ENCODE measurements at regions not wholly inside any gene's neighbourhood (a gene's known extent, or its start where the extent isn't known, plus 50 kb on each side); places are given as distances from the start of the nearest gene placed in this dataset.

DNA sequence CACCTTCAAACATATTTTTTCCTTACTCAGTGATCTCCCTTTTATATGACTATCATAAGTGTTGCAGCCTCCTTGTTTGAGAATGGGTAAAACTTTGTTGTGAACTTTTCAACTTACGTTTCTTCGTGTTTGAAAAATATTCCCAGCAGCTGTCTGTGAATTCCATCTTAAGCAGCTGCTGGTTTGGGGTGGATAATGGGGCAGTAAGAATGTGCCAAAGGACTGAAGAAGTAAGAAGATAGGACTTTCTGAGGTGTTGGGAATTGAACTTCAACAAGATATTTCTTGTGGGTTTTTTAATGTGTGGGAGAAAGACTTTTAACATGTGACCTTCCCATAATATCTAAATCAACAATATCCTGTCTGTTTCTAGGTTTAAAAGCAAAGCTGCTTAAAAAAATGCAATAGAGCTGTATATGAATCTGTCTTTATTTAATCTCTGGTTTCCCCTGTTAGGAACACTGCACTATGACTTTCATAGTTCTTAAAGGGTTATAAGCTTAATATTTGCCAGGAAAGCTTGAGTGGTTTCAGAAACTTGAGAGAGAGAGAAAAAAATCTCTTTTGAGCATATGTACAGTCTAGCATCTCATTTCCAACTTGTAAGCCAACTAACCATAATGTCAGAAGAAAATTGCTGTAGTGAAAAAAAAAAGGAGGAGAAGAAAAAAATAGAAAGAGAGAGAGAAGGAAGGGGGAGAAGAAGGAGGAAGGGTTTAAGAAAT, 1659.2 kb upstream of the FLRT2 start:
- no peak for DNase-seq
- CTCF ChIA-PET, result no interaction called here
- Mint-ChIP-seq H3K36me3 (ENCODE audit: insufficient read depth, unreplicated experiment) (no peaks in the 10 kb centered on the region), H3K27me3 (ENCODE audit: insufficient read depth, unreplicated experiment) (no peaks in the 10 kb centered on the region), H3K4me3 (ENCODE audit: unreplicated experiment) (no peak overlapping the region), H3K27ac (ENCODE audit: unreplicated experiment) (no peak overlapping the region), H3K4me1 (ENCODE audit: low read depth, unreplicated experiment) (no peaks in the 10 kb centered on the region), H3K9me3 (ENCODE audit: unreplicated experiment) (no peaks in the 10 kb centered on the region)
- POLR2A ChIA-PET, result no interaction called here
- Histone ChIP-seq H3K4me1 (no peaks in the 10 kb centered on the region), H3K36me3 (ENCODE audit: control insufficient read depth, insufficient read depth, low read length) (no peaks in the 10 kb centered on the region), H3K9me3 (no peaks in the 10 kb centered on the region), H3K27me3 (replicated peaks; ENCODE audit: control insufficient read depth, insufficient read depth, low read length) (no peaks in the 10 kb centered on the region), H3K4me3 (ENCODE audit: low read depth, low read length) (no peak overlapping the region)
- BruUV-seq (replicated peaks), result no TSS peak
- intact Hi-C loops (cut with micrococcal nuclease; ENCODE audit: unreplicated experiment), result no loop called here
- TF ChIP-seq, protein P1, sequence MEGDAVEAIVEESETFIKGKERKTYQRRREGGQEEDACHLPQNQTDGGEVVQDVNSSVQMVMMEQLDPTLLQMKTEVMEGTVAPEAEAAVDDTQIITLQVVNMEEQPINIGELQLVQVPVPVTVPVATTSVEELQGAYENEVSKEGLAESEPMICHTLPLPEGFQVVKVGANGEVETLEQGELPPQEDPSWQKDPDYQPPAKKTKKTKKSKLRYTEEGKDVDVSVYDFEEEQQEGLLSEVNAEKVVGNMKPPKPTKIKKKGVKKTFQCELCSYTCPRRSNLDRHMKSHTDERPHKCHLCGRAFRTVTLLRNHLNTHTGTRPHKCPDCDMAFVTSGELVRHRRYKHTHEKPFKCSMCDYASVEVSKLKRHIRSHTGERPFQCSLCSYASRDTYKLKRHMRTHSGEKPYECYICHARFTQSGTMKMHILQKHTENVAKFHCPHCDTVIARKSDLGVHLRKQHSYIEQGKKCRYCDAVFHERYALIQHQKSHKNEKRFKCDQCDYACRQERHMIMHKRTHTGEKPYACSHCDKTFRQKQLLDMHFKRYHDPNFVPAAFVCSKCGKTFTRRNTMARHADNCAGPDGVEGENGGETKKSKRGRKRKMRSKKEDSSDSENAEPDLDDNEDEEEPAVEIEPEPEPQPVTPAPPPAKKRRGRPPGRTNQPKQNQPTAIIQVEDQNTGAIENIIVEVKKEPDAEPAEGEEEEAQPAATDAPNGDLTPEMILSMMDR (IDR thresholded peaks at IDR 0.05; ENCODE audit: insufficient read depth in 1 of 2, low read depth in 1 of 2, low read length in 1 of 2, severe bottlenecking in 1 of 2, unreplicated experiment in 1 of 2), result no peak

DNA sequence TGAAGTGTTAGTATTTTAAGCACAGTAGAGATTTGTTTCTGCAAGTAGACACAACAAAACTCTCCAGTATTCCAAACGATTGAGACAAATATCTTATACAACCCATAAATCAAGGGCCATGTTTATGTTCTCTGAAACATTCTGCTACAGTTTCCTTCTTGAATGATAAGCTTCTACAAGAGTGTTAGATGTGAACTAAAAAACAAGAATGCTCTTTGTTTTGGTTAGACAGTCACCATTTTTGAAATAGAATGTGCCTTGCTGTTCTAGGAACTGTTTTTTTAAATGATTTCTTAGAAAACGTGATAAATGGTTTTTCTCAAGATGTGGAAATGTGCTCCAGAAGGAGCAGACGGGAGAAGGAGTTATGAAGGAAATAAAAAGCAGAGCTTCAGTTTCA, 1656.3 kb upstream of the FLRT2 start:
- H3K36me3 Mint-ChIP-seq (ENCODE audit: insufficient read depth, unreplicated experiment), result no peaks in the 10 kb centered on the region
- no peak for DNase-seq
- H3K27me3 Mint-ChIP-seq (ENCODE audit: insufficient read depth, unreplicated experiment), result no peaks in the 10 kb centered on the region
- no peak overlapping the region for H3K27ac Mint-ChIP-seq (ENCODE audit: unreplicated experiment)
- Histone ChIP-seq H3K4me3 (ENCODE audit: low read depth, low read length) (no peak overlapping the region), H3K27me3 (replicated peaks; ENCODE audit: control insufficient read depth, insufficient read depth, low read length) (no peaks in the 10 kb centered on the region), H3K4me1 (no peaks in the 10 kb centered on the region), H3K36me3 (ENCODE audit: control insufficient read depth, insufficient read depth, low read length) (no peaks in the 10 kb centered on the region), H3K9me3 (no peaks in the 10 kb centered on the region)
- no TSS peak for BruUV-seq (replicated peaks)
- intact Hi-C loops (cut with micrococcal nuclease; ENCODE audit: unreplicated experiment), result no loop called here
- CTCF ChIA-PET, result no interaction called here
- TF ChIP-seq, protein P1 (IDR thresholded peaks at IDR 0.05; ENCODE audit: insufficient read depth in 1 of 2, low read depth in 1 of 2, low read length in 1 of 2, severe bottlenecking in 1 of 2, unreplicated experiment in 1 of 2), result no peak
- no peak overlapping the region for H3K4me3 Mint-ChIP-seq (ENCODE audit: unreplicated experiment)
- H3K9me3 Mint-ChIP-seq (ENCODE audit: unreplicated experiment), result no peaks in the 10 kb centered on the region
- POLR2A ChIA-PET, result no interaction called here
- no peaks in the 10 kb centered on the region for H3K4me1 Mint-ChIP-seq (ENCODE audit: low read depth, unreplicated experiment)

DNA sequence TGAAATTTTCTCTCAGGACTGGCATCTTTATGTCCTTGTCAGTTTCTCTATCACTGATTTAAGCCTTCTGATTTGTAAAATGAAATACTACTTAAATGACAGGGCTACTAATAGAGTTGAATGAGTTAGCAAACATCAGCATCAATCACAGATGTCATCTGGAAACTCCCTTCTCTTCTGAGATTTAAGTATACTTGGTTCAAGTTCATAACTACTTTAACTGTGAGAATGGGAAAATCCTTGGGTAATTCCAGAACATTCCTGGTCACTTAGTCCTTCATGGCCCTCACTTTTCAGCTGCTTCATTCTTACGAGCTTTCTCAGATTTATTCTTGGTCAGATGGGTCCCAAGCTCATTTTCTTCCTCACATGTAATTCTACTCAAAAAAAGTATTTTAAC, 1655.3 kb upstream of the FLRT2 start:
- Mint-ChIP-seq H3K27me3 (ENCODE audit: insufficient read depth, unreplicated experiment) (no peaks in the 10 kb centered on the region), H3K4me1 (ENCODE audit: low read depth, unreplicated experiment) (no peaks in the 10 kb centered on the region), H3K9me3 (ENCODE audit: unreplicated experiment) (no peaks in the 10 kb centered on the region), H3K36me3 (ENCODE audit: insufficient read depth, unreplicated experiment) (no peaks in the 10 kb centered on the region), H3K27ac (ENCODE audit: unreplicated experiment) (no peak overlapping the region), H3K4me3 (ENCODE audit: unreplicated experiment) (no peak overlapping the region)
- no peaks in the 10 kb centered on the region for H3K4me1 ChIP-seq
- TF ChIP-seq, protein P1 (IDR thresholded peaks at IDR 0.05; ENCODE audit: insufficient read depth in 1 of 2, low read depth in 1 of 2, low read length in 1 of 2, severe bottlenecking in 1 of 2, unreplicated experiment in 1 of 2), result no peak
- BruUV-seq (replicated peaks), result no TSS peak
- no peak for DNase-seq
- intact Hi-C loops (cut with micrococcal nuclease; ENCODE audit: unreplicated experiment), result no loop called here
- no peaks in the 10 kb centered on the region for H3K9me3 ChIP-seq
- no peaks in the 10 kb centered on the region for H3K27me3 ChIP-seq (replicated peaks; ENCODE audit: control insufficient read depth, insufficient read depth, low read length)
- H3K4me3 ChIP-seq (ENCODE audit: low read depth, low read length), result no peak overlapping the region
- CTCF ChIA-PET, result no interaction called here
- H3K36me3 ChIP-seq (ENCODE audit: control insufficient read depth, insufficient read depth, low read length), result no peaks in the 10 kb centered on the region
- POLR2A ChIA-PET, result no interaction called here

Measured in Caco-2 (cell line).